Hypothalamus (tissue), 51 donors: ENCODE measurements at regions not wholly inside any gene's neighbourhood (a gene's known extent, or its start where the extent isn't known, plus 50 kb on each side); places are given as distances from the start of the nearest gene placed in this dataset.
"Not testable (repeated sequence)": the region's sequence is repeated elsewhere in the genome, so short reads cannot be mapped to it uniquely, and the experiment has no call there.

Experiments
- DNase-seq, 51 donors: peaks; one replicate each; lab custom pipeline; 2025; lab: John Stamatoyannopoulos, UW

- no peak for DNase-seq
Observed at GRCh38 chr4:163681208-163681821, 186.8 kb downstream of the TMA16 start.

GRCh38 chr4:163688856-163689255, 194.4 kb downstream of the TMA16 start:
- DNase-seq, result no peak

DNA sequence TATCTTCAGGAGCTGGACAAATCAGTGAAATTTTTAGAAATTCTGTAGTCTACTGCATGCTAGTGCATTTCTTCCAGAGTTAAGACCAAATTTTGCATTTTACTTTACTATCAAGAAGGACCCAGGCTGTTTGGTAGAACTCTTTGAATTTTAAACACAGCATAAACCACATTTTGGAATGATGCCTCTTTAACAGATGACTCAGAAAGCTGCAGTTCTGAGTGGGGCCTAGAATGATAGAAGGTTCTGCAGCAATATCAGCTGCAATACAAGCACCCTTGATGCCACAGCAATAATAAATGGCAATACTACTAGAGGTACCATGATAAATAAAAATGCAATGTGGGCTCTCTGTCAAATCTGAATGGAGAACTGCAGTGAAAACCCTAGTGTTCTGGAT, 198.7 kb downstream of the TMA16 start:
- DNase-seq, result no peak

DNA sequence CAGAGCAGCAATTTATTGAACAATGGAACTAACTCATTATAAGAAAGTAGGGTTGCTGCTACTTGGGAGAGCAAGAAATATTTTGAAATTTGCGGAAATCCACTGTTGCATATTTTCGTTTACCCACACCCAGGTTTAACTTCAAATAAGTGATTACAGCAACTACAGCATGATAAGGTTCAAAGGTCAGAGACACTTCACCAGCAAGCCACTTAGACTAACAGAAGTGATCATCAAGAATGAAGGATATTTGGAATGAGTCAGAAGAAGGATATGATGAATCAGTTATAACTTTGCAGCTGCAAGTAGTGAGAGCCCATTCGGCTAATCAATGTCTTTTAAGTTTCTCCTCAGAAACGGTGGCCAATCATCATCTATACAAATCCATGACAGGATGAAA, 199.3 kb downstream of the TMA16 start:
- no peak for DNase-seq

DNA sequence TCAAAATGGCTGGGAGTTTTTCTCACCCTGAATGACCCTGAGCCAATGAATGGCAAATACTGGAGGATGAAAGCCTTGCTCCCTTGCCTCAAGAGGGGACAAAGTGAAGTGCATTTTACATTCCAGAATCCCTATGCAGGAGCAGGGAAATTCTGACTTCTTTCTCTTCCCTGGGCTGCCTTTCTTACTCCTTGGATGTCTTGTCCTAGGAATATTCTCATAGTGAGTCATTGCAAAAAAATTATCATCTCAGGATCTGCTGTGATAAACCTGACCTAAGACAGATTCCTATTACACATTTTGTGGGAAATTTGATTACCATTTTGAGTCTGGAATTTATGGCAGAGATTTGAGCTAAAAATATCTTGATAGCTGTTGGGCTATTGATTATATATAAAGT, 199.9 kb downstream of the TMA16 start:
- DNase-seq, result no peak

- no peak for DNase-seq
Observed at GRCh38 chr4:163697121-163697520, 202.6 kb downstream of the TMA16 start.

- not testable (repeated sequence) for DNase-seq
Observed at GRCh38 chr4:163700383-163700782, 205.9 kb downstream of the TMA16 start.

- DNase-seq, result peak in 3 of 51 donors; percentile 2 to 53 (median 8)
Observed at GRCh38 chr4:163701916-163702315, 207.4 kb downstream of the TMA16 start.

DNA sequence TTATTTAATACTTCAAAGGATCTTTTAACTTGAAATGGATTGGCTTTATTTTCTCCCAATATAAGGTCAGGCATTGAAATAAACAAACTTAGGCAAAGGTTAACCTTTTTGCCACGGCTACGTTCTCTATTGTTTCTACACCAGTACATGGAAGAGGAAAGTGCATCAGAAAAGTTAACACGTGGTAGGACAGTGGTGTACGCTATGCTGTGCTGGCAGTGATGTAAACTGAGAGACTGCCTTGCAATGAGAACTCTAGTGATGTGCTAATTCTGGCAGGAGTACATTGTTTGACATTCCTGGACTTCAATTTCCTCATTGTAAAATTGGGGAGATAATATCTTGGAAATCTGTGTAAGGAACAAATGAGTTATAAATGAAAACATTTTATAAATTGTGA, 208.2 kb downstream of the TMA16 start:
- peak in 1 of 51 donors; percentile 8 for DNase-seq

- DNase-seq, result no peak
Observed at GRCh38 chr4:163703251-163703650, 208.8 kb downstream of the TMA16 start.

DNA sequence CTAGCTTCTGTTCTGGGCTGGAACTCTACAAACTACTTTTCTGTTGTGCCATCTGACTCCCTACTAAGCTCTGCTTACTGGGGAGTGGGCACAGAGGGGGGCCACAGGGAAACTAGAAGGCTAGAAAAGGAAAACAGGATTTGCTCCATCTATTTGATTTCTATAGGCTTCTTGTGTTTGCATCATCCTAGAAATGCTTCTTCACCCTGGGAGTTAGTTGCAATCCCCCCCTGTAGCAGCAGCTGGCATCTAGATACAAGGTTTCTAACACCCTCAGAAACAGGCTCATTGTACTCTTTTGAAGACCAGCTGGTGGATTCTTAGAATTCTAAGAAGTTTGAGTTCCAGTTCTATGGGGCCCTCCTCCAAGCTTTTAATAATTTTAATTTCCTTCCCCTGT, 213.4 kb downstream of the TMA16 start:
- no peak for DNase-seq

DNA sequence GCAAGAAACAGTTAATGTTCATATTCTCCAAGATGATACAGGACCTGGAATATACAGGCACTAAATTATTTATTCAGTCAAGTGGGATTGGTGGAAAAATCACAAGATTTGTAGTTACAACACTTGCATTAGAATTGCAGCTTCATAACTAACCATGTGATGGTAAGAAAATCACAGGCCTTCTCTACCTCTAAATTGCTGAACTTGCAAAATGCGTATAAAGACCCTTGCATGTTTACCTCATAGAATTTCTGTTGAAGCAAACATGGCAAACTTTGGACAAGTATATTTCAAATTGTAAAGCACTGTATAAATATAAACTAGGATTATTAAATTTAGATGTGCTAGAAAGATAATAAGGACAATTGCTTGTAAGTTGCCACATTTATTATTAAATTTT, 215.1 kb downstream of the TMA16 start:
- DNase-seq, result no peak

- DNase-seq, result no peak
Observed at GRCh38 chr4:163710158-163710557, 215.7 kb downstream of the TMA16 start.

DNA sequence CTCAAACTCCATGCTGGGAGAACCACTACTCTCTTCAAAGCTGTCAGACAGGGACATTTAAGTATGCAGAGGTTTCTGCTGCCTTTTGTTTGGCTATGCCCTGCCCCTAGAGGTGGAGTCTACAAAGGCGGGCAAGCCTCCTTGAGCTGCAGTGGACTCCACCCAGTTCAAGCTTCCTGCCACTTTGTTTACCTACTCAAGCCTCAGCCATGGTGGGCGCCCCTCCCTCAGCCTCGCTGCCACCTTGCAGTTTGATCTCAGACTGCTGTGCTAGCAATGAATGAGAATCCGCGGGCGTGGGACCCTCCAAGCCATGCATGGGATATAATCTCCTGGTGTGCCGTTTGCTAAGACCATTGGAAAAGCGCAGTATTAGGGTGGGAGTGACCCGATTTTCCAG, 230.0 kb downstream of the TMA16 start:
- DNase-seq, result not testable (repeated sequence)

DNA sequence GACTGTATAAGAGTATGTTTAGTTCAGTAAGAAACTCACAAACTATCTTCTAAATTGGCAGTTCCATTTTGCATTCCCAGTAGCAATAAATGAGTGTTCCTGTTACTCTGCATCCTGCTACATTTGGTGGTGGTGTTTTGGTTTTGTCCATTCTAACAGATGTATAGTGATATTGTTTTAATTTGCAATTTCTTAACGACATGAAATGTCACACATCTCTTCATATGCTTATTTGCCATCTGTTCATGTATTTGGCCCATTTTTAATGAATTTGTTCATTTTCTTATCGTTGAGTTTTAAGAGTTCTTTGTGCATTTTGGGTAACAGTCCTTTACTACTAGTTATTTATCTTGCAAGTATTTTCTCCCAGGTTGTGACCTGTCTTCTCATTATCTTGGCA, 232.2 kb downstream of the TMA16 start:
- DNase-seq, result no peak

GRCh38 chr4:163731071-163731470, 236.6 kb downstream of the TMA16 start:
- no peak for DNase-seq

DNA sequence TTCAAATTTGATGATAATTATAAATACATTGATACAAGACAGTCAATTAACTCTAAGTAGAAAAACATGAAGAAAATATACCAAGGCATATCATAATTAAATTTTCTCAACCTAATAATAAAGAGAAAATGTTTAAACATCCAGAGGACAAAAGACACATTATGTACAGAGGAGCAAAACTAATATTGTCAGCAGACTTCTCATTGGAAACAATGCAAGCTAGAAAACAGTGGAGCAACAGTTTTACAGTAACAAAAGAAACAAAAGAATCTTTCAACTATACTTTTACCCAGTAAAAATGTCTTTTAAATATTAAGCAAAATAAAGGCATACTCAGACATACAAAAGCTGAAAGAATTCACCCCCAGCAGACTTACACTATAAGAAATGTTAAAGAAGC, 238.0 kb downstream of the TMA16 start:
- no peak for DNase-seq

GRCh38 chr4:163736876-163737275, 242.4 kb downstream of the TMA16 start:
- DNase-seq, result no peak

DNA sequence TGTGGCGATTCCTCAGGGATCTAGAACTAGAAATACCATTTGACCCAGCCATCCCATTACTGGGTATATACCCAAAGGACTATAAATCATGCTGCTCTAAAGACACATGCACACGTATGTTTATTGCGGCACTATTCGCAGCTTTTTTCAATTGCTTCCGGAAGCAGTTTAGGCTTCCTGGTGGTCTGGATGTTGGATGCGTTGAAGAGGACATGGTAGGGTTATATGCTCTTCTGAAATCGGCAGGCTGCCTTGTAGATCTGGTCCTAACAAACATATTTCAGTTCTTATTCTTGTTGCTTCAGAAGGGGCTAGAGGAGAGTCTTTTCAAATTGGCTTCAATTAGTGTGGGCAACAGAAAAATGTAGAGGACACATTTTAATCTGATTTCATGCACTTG, 243.4 kb downstream of the TMA16 start:
- not testable (repeated sequence) for DNase-seq

DNA sequence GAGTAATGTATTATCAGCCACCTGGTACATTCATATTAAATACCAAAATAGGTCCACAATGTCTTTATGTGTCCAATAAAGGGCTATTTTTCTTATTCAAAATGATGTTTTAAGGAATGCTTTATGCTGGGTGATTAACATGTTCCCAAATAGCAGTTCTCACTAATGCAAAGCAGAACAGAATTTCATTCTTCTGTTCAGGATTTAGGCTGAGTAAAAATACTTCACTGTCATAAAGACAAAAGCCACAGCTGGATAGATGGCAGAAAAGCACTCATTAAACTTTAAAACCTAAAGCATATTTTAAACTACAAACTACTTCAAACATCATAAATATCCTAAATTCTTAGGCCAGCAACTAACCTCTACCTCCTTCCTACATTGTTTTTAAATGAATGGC, 244.0 kb downstream of the TMA16 start:
- no peak for DNase-seq

DNA sequence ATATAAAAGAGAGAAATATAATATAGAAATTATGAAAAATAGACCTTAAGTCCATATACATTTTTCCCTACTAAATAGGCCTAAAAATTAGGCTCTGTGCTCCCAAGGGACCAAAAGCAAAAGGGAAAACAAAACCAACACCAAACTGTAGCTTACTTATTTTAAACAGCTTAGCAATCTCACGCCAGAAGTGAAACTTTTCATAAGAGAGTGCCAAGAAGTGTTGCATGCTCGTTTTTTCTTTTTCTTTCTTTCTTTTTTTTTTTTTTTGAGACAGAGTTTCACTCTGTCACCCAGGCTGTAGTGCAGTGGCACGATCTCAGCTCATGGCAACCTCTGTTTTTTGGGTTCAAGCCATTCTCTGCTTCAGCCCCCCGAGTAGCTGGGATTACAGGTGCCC, 250.4 kb downstream of the TMA16 start:
- no peak for DNase-seq

GRCh38 chr4:163747293-163747692, 252.8 kb downstream of the TMA16 start:
- DNase-seq, result no peak

DNA sequence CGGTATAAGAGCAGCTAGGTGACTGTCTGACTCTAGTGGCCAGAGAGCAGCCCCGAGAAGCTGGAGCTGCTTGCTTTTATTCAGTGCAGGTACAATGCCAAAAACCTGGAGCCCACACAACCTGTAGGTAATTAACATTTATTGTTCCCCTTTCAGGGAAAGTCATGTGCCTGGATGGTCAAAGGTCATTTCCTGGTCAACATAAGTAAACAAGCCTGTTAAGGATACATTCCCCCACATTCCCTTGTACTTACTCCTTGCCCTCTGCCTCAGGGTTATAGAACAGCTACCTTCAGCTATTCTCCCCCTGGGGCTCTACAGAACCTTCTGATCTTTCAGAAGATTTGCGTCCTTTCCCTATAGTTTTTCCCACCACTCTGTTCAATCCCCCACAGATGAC, 253.4 kb downstream of the TMA16 start:
- no peak for DNase-seq
